Epithelial cell of proximal tubule (primary cell): ENCODE measurements at regions not wholly inside any gene's neighbourhood (a gene's known extent, or its start where the extent isn't known, plus 50 kb on each side); places are given as distances from the start of the nearest gene placed in this dataset.

Source experiments
- DNase-seq: peaks from one replicate; pipeline ENCODE4 v3.0.0-alpha.2; 2011; ENCODE audit warnings: low read depth
- H3K4me3 ChIP-seq: 2 replicates; pipeline ENCODE4 v1.5.1; 2011; ENCODE audit warnings: low read depth, mild to moderate bottlenecking, low read length
- CTCF ChIP-seq: conservative IDR thresholded peaks from 2 replicates; pipeline ENCODE4 v1.5.1; 2012; ENCODE audit warnings: low read depth, mild to moderate bottlenecking, low read length

- TF ChIP-seq CTCF, result no peak
- DNase-seq, result no peak
- H3K4me3 ChIP-seq, result no peak overlapping the region
Measured at GRCh38 chr5:3266861-3267260, 328.8 kb upstream of the IRX1 start.

DNA sequence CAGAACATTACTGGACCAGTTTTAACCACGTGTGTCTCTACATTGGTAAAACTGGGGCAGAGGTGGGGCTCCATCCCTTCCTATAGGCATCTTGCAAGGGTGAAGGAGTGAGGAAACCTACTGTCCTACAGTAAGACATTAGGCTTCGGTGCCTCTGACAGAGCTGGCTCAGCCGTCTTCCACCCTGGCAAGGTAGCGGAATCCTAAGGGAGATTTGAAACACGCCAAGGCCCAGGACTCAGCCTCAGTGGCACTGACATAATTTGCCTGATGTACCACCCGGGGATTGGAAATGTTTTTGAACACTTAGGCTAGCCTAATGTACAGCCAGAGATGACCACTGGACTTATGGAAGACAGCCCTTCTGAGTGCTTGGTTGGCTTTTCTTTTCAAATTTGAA lies 329.7 kb upstream of the IRX1 start:
- no peak for TF ChIP-seq CTCF
- DNase-seq, result no peak
- H3K4me3 ChIP-seq, result no peak overlapping the region

GRCh38 chr5:3265131-3265885 lies 330.3 kb upstream of the IRX1 start:
- no peak overlapping the region for H3K4me3 ChIP-seq
- TF ChIP-seq CTCF, result no peak
- DNase-seq, result no peak

- no peak for DNase-seq
- H3K4me3 ChIP-seq, result no peak overlapping the region
- no peak for TF ChIP-seq CTCF
Measured at GRCh38 chr5:3262451-3262850, 333.2 kb upstream of the IRX1 start.

DNA sequence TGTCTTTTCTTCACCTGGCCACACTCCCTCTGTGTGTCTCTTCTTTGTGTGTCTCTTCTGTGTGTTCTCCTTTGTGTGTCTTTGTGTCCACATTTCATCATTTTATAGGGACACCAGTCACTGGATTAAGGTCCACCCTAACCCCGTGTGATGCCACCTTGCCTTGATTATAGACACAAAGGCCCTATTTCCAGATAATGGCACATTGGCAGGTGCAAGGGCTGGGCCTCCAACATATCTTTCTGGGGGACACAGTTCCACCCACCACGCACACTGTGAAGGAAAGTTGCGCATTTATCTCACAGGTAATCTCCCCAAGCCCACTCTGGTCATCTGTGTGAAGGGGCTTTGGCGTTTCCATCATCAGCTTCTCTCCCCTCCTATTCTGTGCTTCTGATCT lies 334.6 kb upstream of the IRX1 start:
- no peak for DNase-seq
- H3K4me3 ChIP-seq, result no peak overlapping the region
- no peak for TF ChIP-seq CTCF

DNA sequence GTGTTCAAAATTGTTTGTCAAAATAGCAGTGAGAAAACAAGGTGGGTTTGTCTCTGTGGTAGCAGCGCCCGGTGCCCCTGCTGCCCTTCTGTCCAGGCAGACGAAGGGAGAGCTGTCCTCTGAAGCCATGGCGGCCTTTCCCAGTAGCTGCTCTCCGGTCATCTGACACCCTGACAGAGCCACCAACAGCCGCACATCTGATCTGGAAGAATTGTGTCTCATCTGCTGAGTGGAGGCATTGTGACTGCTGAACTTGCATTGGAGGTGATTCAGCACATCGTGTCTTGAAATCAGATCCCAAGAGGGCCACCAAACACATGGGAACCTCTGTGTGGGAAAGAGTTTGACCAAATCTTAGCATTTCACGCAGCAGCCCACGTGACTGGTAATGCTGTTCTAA lies 337.6 kb upstream of the IRX1 start:
- TF ChIP-seq CTCF, result no peak
- H3K4me3 ChIP-seq, result no peak overlapping the region
- DNase-seq, result no peak

- DNase-seq, result no peak
- no peak for TF ChIP-seq CTCF
- H3K4me3 ChIP-seq, result no peak overlapping the region
Measured at GRCh38 chr5:3252235-3252634, 343.4 kb upstream of the IRX1 start.
